Motor neuron (in vitro differentiated cells): ENCODE measurements at regions not wholly inside any gene's neighbourhood (a gene's known extent, or its start where the extent isn't known, plus 50 kb on each side); places are given as distances from the start of the nearest gene placed in this dataset.

ENCODE experiments used
- ATAC-seq, 8 experiments: fragments of 200-7000 bp; cut with Tn5 transposase; replicated peaks in 6 of 8; 2 replicates each; pipeline ENCODE4 v1.8.0; 2021; ENCODE audit warnings: mild to moderate bottlenecking in 8 of 8, moderate library complexity in 8 of 8
- H3K27ac ChIP-seq, 2 donors: fragments of 250-450 bp; sonication (Bioruptor Pico); 2 replicates each; pipeline ENCODE4 v1.9.0; 2021; ENCODE audit warnings: antibody characterized with exemption in 2 of 2, mild to moderate bottlenecking in 2 of 2, moderate library complexity in 1 of 2
- H3K4me1 ChIP-seq, 2 donors: fragments of 250-450 bp; sonication (Bioruptor Pico); replicated peaks in 1 of 2; 2 replicates each; pipeline ENCODE4 v1.6.1; 2021; ENCODE audit warnings: antibody characterized with exemption in 2 of 2, mild to moderate bottlenecking in 2 of 2, moderate library complexity in 1 of 2
- H3K4me3 ChIP-seq, 5 donors: fragments of 250-450 bp; sonication (Bioruptor Pico); 2 replicates each; pipeline ENCODE4 v1.9.0; 2021; ENCODE audit warnings: antibody characterized with exemption in 5 of 5, mild to moderate bottlenecking in 5 of 5, moderate library complexity in 4 of 5
- WGBS, 10 experiments: fragments of 450-650 bp; shearing (Covaris generic); methylation state at CpG; one replicate each; pipeline ENCODE4 v1.0.0; 2022; 5-methylcytosine and 5-hydroxymethylcytosine counted together
- in situ Hi-C, 9 experiments: fragments of 400-800 bp; cut with MboI; loops; one replicate each; pipeline ENCODE4 v1.15.0; 2021; ENCODE audit warnings: low sequenced_read_pairs in 9 of 9, low pct_unique_long_range_greater_than_20kb in 2 of 9; ENCODE audit not compliant: unreplicated experiment in 9 of 9

- 0 to 93% (median 62%) methylated on average over 2 to 7 of the region's 7 CpGs; no CpG with 5 or more reads in 1 of the 10 experiments for WGBS, 10 experiments
- in situ Hi-C loops: no loop called here
Measured at GRCh38 chr21:25005388-25005787, 601.9 kb downstream of the MRPL39 start.

GRCh38 chr21:25002676-25003075, 604.6 kb downstream of the MRPL39 start:
- 0 to 100% (median 71%) methylated on average over 1 to 2 of the region's 2 CpGs; no CpG with 5 or more reads in 2 of the 10 experiments for WGBS, 10 experiments
- no peak for ATAC-seq
- Histone ChIP-seq H3K27ac (no peak overlapping the region), H3K4me1 (no peaks in the 10 kb centered on the region), H3K4me3 (no peak overlapping the region)
- in situ Hi-C loops: no loop called here

More at GRCh38 chr21:25005388-25005787, 601.9 kb downstream of the MRPL39 start:
- no peak overlapping the region for H3K27ac ChIP-seq
- H3K4me3 ChIP-seq: no peak overlapping the region
- peak in 1 of 8 experiments; percentile 42 for ATAC-seq
- H3K4me1 ChIP-seq: no peaks in the 10 kb centered on the region

- ATAC-seq: no peak
- whole genome bisulfite sequencing, 10 experiments: 7 to 71% (median 44%) methylated on average over 2 to 3 of the region's 3 CpGs; no CpG with 5 or more reads in 3 of the 10 experiments
- Histone ChIP-seq H3K4me3 (no peak overlapping the region), H3K27ac (no peak overlapping the region), H3K4me1 (no peaks in the 10 kb centered on the region)
- in situ Hi-C loops: no loop called here
Measured at GRCh38 chr21:24995216-24995615, 612.1 kb downstream of the MRPL39 start.

- in situ Hi-C loops: no loop called here
- ATAC-seq: no peak
Measured at GRCh38 chr21:24994717-24995116, 612.6 kb downstream of the MRPL39 start.

GRCh38 chr21:24989516-24989915, 617.8 kb downstream of the MRPL39 start:
- no peaks in the 10 kb centered on the region for H3K4me1 ChIP-seq
- no peak overlapping the region for H3K27ac ChIP-seq
- no peak for ATAC-seq
- in situ Hi-C loops: no loop called here
- H3K4me3 ChIP-seq: no peak overlapping the region

More at GRCh38 chr21:24994717-24995116, 612.6 kb downstream of the MRPL39 start:
- H3K4me3 ChIP-seq: no peak overlapping the region
- WGBS, 10 experiments: 0 to 100% (median 91%) methylated on average over 1 to 4 of the region's 4 CpGs; no CpG with 5 or more reads in 4 of the 10 experiments
- H3K4me1 ChIP-seq: no peaks in the 10 kb centered on the region
- H3K27ac ChIP-seq: no peak overlapping the region

- Histone ChIP-seq H3K27ac (no peak overlapping the region), H3K4me3 (no peak overlapping the region), H3K4me1 (no peaks in the 10 kb centered on the region)
- WGBS, 10 experiments: 17 to 100% (median 97%) methylated on average over 1 to 4 of the region's 8 CpGs; no CpG with 5 or more reads in 4 of the 10 experiments
- ATAC-seq: no peak
- in situ Hi-C loops: no loop called here
Measured at GRCh38 chr21:24988941-24989340, 618.3 kb downstream of the MRPL39 start.

GRCh38 chr21:24976238-24976637, 631.0 kb downstream of the MRPL39 start:
- ATAC-seq: no peak
- 0 to 75% (median 17%) methylated on average over 1 of the region's 1 CpG; no CpG with 5 or more reads in 2 of the 10 experiments for WGBS, 10 experiments
- H3K27ac ChIP-seq: no peak overlapping the region
- H3K4me3 ChIP-seq: no peak overlapping the region
- in situ Hi-C loops: no loop called here
- no peaks in the 10 kb centered on the region for H3K4me1 ChIP-seq

- in situ Hi-C loops: no loop called here
Measured at GRCh38 chr21:24969068-24969467, 638.2 kb downstream of the MRPL39 start.

GRCh38 chr21:24955275-24955961, 651.9 kb downstream of the MRPL39 start:
- Histone ChIP-seq H3K4me3 (no peak overlapping the region), H3K4me1 (no peaks in the 10 kb centered on the region), H3K27ac (no peak overlapping the region)
- 20 to 100% (median 47%) methylated on average over 1 to 6 of the region's 6 CpGs for WGBS, 10 experiments
- in situ Hi-C loops: no loop called here
- no peak for ATAC-seq

More at GRCh38 chr21:24969068-24969467, 638.2 kb downstream of the MRPL39 start:
- WGBS, 10 experiments: 0 to 100% (median 61%) methylated on average over 1 of the region's 1 CpG; no CpG with 5 or more reads in 2 of the 10 experiments
- no peak for ATAC-seq
- Histone ChIP-seq H3K4me1 (no peaks in the 10 kb centered on the region), H3K27ac (no peak overlapping the region), H3K4me3 (no peak overlapping the region)

GRCh38 chr21:24948186-24948585, 659.1 kb downstream of the MRPL39 start:
- in situ Hi-C loops: no loop called here
- H3K4me3 ChIP-seq: no peak overlapping the region

GRCh38 chr21:24945910-24946309, 661.4 kb downstream of the MRPL39 start:
- Histone ChIP-seq H3K4me1 (no peaks in the 10 kb centered on the region), H3K27ac (no peak overlapping the region), H3K4me3 (no peak overlapping the region)
- in situ Hi-C loops: no loop called here
- peak in 2 of 8 experiments; percentile 54 to 89 for ATAC-seq

More at GRCh38 chr21:24948186-24948585, 659.1 kb downstream of the MRPL39 start:
- 6 to 83% (median 58%) methylated on average over 1 to 4 of the region's 4 CpGs for WGBS, 10 experiments
- ATAC-seq: no peak
- H3K4me1 ChIP-seq: no peaks in the 10 kb centered on the region
- no peak overlapping the region for H3K27ac ChIP-seq

GRCh38 chr21:24941316-24942185, 665.7 kb downstream of the MRPL39 start:
- in situ Hi-C loops: no loop called here
- 0 to 100% (median 28%) methylated on average over 1 to 4 of the region's 4 CpGs for WGBS, 10 experiments
- no peak overlapping the region for H3K27ac ChIP-seq
- no peak overlapping the region for H3K4me3 ChIP-seq
- peaks cover 0 to 3% of the 10 kb centered on the region in 2 donors for H3K4me1 ChIP-seq
- no peak for ATAC-seq

GRCh38 chr21:24939291-24939690, 668.0 kb downstream of the MRPL39 start:
- in situ Hi-C loops: no loop called here
- no peak overlapping the region for H3K4me3 ChIP-seq
- 17 to 100% (median 85%) methylated on average over 1 of the region's 1 CpG; no CpG with 5 or more reads in 4 of the 10 experiments for WGBS, 10 experiments
- no peak overlapping the region for H3K27ac ChIP-seq
- peaks cover 0 to 3% of the 10 kb centered on the region in 2 donors for H3K4me1 ChIP-seq
- peak in 3 of 8 experiments; percentile 27 to 35 (median 31) for ATAC-seq
